ENCODE measurements at regions not wholly inside any gene's neighbourhood (a gene's known extent, or its start where the extent isn't known, plus 50 kb on each side); places are given as distances from the start of the nearest gene placed in this dataset.
"Not testable (repeated sequence)": the region's sequence is repeated elsewhere in the genome, so short reads cannot be mapped to it uniquely, and the experiment has no call there.

GRCh38 chr1:34371179-34371578 is 194.5 kb downstream of the C1orf94 start:
- DNase-seq = not testable (repeated sequence)

GRCh38 chr1:34371829-34372532 is 195.3 kb downstream of the C1orf94 start:
- DNase-seq = no peak

- no peak for DNase-seq
Observed at GRCh38 chr1:34372891-34373290, 196.2 kb downstream of the C1orf94 start.

DNA sequence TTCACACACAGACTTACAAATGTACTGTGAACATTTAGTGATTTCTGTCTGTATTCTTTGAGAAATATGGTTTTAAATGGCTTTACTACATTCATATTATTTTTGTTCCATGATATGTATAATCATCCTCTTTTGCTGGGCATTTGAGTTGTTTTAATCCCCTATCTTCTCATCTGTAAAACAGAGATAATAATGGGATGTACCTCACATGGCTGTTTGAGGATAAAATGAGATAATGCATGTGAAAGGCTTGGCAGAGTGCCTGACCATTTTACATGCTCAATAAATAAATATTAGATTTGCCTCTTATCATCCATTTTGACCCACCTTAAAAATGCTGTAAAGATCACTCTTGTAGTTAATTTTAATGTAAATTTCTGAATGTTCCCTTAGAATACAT is 197.2 kb downstream of the C1orf94 start:
- DNase-seq = no peak

DNA sequence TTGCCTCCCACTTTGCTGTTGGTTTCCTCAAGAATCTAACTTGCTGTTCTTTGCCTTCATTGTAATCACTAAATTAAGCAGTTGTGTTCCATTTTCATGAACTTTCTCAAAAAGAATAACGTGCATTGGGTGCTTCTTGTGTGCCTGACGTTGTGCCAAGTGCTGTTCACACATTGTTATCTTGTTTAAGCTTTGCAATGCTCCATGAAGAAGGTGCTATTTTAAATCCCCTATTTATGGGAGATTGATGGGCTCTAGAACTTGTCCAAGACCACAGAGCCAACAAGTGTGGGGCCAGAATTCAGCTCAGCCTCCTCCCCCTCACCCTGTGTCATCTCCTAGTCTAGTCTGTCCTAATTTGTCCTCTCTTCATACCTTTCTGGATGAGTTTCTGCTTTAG is 199.8 kb downstream of the C1orf94 start:
- no peak for DNase-seq

DNA sequence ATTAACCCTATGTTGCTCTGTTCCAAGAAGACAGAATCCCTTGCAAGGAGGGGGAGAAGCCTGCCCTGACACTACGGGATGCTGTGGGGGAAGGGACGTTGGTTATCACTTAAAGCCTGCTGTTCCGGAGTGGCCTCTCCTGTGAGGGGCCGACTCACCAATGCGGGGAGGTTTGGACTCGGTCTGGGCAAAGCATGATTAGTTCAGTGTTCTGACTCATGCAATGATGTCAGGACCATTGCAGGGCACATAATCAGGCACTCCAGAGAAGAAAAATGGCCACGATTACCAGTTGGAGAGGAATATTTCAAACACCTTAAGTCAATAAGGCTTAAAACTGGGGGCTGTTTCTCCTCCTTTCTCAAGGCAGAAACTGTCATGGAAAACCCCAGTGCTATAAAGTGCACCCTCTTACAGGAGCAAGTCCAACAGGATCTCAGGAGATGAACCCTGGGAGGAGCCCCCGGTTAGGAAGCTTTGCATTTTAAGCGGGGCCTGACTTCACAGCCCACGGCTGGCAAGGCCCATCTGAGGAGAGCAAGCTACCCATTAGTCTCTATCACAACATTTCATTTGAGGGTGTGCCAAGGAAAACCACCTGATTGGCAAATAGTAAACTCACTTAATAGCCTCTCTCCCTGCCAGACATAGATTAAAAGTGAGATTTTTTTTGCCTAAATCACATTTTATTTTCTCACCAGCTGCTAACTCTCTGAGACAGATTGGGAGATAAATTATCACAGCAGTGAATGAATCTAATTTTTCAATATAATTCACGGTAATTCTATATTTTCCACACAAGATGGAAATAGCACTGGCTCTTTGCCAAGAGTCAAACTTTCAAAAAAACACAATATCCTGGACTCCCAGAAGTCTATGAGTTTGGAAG is 202.5 kb downstream of the C1orf94 start:
- DNase-seq = no peak

- no peak for DNase-seq
Observed at GRCh38 chr1:34379911-34380310, 203.2 kb downstream of the C1orf94 start.

DNA sequence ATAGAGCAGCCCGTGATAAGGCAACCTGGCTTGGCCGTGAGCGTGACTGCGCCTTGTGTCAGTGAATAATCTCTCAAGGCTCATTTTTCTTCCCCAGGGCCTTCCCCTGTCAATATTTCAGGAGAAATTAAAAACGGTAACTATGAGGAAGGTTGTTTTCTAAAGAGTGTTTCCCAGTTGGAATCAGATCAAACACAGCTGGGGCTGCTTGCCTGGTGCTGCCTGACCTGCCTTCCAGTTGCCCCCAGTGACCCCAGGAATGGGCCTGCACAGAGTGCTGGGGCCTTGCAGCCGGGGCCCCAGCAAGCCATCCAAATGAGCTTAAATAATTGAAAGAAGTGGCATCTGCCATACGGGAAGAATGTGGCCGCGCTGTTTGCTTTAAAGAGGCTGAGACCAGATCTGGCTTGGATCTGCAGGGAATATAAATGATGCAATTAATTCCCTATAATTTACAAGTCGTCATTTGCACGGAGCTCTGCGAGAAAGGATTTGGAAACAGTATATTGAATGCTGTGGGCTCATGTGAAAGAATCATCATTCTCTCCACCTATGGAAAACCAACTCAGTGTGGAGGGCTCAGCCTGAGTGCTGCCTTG is 203.9 kb downstream of the C1orf94 start:
- DNase-seq = no peak

DNA sequence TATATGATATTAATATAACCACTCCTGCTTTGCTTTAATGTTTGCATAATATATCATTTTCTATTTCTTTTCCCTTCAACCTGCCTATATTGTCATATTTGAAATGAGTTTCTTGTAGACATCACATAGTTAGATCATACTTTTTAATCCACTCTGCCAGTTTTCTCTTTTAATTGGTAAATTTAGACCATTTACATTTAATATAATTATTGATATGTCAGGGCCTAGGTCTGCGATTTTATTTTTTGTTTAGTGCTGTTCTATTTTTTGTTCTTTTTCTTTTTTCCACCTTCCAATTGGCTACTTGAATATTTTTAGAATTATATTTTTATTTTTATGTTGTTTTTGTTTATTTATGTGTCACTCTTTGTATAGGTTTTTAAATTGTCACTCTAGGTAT is 213.3 kb downstream of the C1orf94 start:
- DNase-seq = no peak

DNA sequence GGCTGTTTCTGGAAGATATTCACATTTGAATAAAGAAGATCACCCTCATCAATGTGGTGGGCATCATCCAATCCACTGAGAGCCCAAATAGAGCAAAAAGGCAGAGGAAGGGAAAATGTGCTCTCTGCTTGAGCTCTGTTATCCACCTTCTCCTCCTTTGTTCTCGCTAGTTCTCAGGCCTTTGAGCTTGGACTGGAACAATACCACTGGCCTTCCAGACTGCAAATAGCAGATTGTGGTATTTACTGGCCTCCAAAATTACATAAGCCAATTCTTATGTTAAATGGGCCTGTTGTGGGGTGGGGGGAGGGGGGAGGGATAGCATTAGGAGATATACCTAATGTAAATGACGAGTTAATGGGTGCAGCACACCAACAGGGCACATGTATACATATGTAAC is 219.3 kb downstream of the C1orf94 start:
- DNase-seq = no peak

GRCh38 chr1:34398241-34398915 is 221.7 kb downstream of the C1orf94 start:
- no peak for DNase-seq

GRCh38 chr1:34398916-34399275 is 222.2 kb downstream of the C1orf94 start:
- no peak for DNase-seq

DNA sequence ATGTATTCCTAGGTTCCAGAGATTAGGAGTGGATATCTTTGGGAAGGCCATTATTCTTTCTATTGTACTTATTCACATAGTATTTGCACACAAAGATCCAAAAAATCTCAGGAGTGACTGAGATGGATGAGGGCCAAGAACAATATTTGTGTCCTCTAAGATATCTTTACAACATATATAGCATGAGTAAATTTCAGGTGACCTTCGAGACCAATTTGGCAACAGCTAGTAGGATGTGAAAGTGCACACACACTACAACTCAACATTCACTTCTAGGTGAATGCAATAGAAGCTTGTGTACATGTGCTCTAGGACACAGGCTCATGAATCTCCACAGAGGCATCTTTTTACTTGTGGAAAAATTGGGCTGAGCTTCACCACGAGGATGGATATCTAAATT is 224.0 kb downstream of the C1orf94 start:
- DNase-seq = no peak

- no peak for DNase-seq
Observed at GRCh38 chr1:34403156-34403555, 226.4 kb downstream of the C1orf94 start.

- no peak for DNase-seq
Observed at GRCh38 chr1:34404804-34405203, 228.1 kb downstream of the C1orf94 start.

DNA sequence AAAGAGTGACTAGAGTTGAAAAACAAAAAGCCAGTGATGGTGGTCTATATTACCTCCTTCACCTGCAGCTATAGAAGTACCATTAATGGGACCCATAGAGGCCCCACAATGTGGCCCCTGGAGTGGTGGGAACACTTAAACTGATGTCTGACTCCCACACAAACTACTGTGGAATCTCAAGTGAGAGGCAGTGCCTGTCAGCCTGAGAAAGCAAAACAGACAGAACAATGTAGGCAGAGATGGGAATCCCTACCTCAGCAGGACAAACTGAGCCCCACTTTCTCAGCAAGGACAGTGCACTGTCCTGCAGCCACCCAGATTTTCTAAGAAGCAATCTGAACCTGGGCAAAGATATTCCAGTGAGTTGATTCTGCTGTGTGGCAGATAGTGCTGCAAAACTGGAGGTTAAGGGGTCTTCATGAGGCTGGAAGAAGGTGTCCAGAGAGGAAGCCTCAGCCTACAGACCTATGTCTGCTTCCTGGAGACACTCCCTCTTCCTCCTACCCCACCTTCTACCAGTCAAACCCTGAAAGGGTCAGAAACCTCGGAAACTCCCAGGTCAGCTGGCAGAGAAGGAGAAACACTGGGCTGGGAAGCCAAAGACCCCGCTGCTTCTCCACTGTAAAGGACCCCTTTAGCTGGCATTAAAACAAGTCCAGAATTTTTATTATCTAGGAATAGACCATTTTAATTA is 228.7 kb downstream of the C1orf94 start:
- no peak for DNase-seq

GRCh38 chr1:34406377-34406776 is 229.7 kb downstream of the C1orf94 start:
- no peak for DNase-seq

- no peak for DNase-seq
Observed at GRCh38 chr1:34406833-34407539, 230.3 kb downstream of the C1orf94 start.

DNA sequence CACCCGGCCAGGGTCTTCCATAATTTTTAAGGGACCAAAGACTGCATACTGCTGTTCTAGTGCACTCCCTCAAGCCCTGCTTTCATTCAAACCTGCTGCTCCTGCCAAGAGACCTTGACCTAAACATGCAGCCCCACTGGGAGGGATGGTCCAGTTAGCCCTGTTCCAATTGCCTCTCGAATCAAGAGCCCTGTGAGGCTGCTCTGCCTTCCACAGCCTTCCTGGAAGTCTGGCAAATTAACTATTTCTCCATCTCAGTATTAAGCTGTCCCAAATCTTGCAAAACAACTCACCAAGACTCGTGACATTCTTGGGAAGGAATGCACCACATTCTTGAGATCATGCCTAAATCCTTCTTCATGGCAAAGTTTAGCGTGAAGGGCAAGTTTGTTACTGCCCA is 231.3 kb downstream of the C1orf94 start:
- DNase-seq = no peak

DNA sequence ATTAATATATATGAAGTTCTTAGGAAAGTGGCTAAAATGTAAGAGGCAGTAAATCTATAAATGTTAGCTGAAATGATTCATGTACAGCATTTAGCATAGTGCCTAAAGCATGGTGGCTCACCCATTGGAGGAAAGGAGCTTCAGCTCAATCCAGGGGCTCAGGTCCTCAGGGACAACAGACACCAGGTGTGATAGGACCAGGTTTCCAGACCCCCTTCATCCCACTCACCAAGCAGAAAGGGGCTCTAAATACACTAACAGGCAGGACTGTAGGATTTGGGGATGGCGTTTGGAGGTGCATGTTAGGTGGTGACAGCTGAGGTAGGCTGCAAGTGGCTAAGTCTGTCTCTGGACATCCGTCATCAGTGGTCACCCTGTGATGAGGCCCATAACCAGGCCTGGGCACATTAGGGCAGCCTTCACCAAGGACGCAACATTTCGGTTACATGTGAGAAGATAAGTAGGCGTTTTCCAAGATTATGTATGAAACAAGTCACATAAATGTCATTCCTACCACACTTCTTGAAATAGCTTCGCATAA is 233.1 kb downstream of the C1orf94 start:
- no peak for DNase-seq

DNA sequence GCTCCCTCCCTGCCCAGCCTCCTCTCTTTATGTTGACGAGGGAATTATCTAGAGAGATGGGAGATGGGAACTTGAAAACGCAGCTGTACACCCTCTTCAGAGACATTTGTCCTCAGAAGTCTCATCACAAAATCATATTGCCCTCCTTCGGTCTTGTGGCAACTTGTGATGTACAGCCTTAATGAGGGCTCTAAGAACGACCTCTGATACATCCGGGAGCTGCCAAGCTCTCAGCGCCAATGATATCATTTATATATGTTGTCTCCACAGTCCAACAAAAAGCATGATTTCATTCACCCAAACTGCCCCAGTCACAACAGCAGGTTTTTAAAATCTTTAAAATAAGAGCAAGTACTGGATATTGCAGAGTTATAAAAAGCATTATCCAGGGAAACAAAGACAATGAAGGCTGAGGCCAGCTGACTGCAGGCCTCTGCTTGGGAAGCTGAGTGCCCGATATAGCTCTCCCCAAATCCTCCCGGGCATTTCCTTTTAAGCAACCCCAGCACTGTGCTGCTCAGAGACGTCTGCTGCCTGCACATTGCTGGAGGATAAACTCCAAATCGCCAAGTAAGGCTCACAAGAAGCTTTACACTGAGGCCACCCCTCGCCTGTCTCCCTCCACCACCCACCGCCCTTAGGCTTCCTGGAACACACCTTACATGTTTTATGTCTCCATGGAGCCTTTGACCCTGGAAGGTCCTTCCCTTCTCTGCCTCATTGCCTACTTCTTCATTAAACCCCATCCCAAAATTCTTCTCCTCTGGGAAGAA is 236.1 kb downstream of the C1orf94 start:
- DNase-seq = no peak
